ENCODE measurements at regions not wholly inside any gene's neighbourhood (a gene's known extent, or its start where the extent isn't known, plus 50 kb on each side); places are given as distances from the start of the nearest gene placed in this dataset.
A peak's percentile ranks its signal among the peaks of the same experiment; 100 is the strongest.
"Not testable (repeated sequence)": the region's sequence is repeated elsewhere in the genome, so short reads cannot be mapped to it uniquely, and the experiment has no call there.

GRCh38 chr6:164826831-164827468 lies 482.5 kb downstream of the C6orf118 start:
- DNase-seq (ENCODE audit: low spot score), result peak; percentile 18

GRCh38 chr6:164825386-164825785 lies 484.0 kb downstream of the C6orf118 start:
- no peak for DNase-seq (ENCODE audit: low spot score)

GRCh38 chr6:164817662-164818061 lies 491.7 kb downstream of the C6orf118 start:
- DNase-seq (ENCODE audit: low spot score), result no peak

GRCh38 chr6:164812706-164813105 lies 496.7 kb downstream of the C6orf118 start:
- no peak for DNase-seq (ENCODE audit: low spot score)

- no peak for DNase-seq (ENCODE audit: low spot score)
Observed at GRCh38 chr6:164807125-164807524, 502.3 kb downstream of the C6orf118 start.

- DNase-seq (ENCODE audit: low spot score), result no peak
Observed at GRCh38 chr6:164795056-164795815, 514.2 kb downstream of the C6orf118 start.

GRCh38 chr6:164792666-164793065 lies 516.7 kb downstream of the C6orf118 start:
- DNase-seq (ENCODE audit: low spot score), result no peak

GRCh38 chr6:164791498-164791897 lies 517.9 kb downstream of the C6orf118 start:
- DNase-seq (ENCODE audit: low spot score), result no peak

GRCh38 chr6:164763788-164764187 lies 545.6 kb downstream of the C6orf118 start:
- no peak for DNase-seq (ENCODE audit: low spot score)

- no peak for DNase-seq (ENCODE audit: low spot score)
Observed at GRCh38 chr6:164757451-164757850, 552.0 kb downstream of the C6orf118 start.

- DNase-seq (ENCODE audit: low spot score), result no peak
Observed at GRCh38 chr6:164756723-164757122, 552.7 kb downstream of the C6orf118 start.

GRCh38 chr6:164756142-164756541 lies 553.3 kb downstream of the C6orf118 start:
- DNase-seq (ENCODE audit: low spot score), result peak; percentile 12

- DNase-seq (ENCODE audit: low spot score), result peak; percentile 67
Observed at GRCh38 chr6:164753517-164753916, 555.9 kb downstream of the C6orf118 start.

GRCh38 chr6:164751395-164751794 lies 558.0 kb downstream of the C6orf118 start:
- DNase-seq (ENCODE audit: low spot score), result no peak

GRCh38 chr6:164750128-164750527 lies 559.3 kb downstream of the C6orf118 start:
- DNase-seq (ENCODE audit: low spot score), result no peak

- DNase-seq (ENCODE audit: low spot score), result peak; percentile 30
Observed at GRCh38 chr6:164749221-164750064, 560.0 kb downstream of the C6orf118 start.

- DNase-seq (ENCODE audit: low spot score), result no peak
Observed at GRCh38 chr6:164744301-164744700, 565.1 kb downstream of the C6orf118 start.

GRCh38 chr6:164741938-164742451 lies 567.4 kb downstream of the C6orf118 start:
- DNase-seq (ENCODE audit: low spot score), result no peak

- not testable (repeated sequence) for DNase-seq (ENCODE audit: low spot score)
Observed at GRCh38 chr6:164736090-164736489, 573.3 kb downstream of the C6orf118 start.

- DNase-seq (ENCODE audit: low spot score), result no peak
Observed at GRCh38 chr6:164731539-164731938, 577.9 kb downstream of the C6orf118 start.

- no peak for DNase-seq (ENCODE audit: low spot score)
Observed at GRCh38 chr6:164721460-164721859, 587.9 kb downstream of the C6orf118 start.

GRCh38 chr6:164700497-164700896 lies 608.9 kb downstream of the C6orf118 start:
- no peak for DNase-seq (ENCODE audit: low spot score)
